T-cell (primary cell): ENCODE measurements at regions not wholly inside any gene's neighbourhood (a gene's known extent, or its start where the extent isn't known, plus 50 kb on each side); places are given as distances from the start of the nearest gene placed in this dataset.
A peak's percentile ranks its signal among the peaks of the same experiment; 100 is the strongest.

ENCODE experiments used
- ATAC-seq, 4 experiments: fragments of 200-7000 bp in 3 of 4; fragments of 150-1000 bp in 1 of 4; cut with Tn5 transposase; replicated peaks in 1 of 4; 1 replicate in 3 of 4; 2 replicates in 1 of 4; pipeline ENCODE4 v1.10.0; 2021; ENCODE audit warnings: moderate library complexity in 3 of 4, mild to moderate bottlenecking in 2 of 4, moderate number of reproducible peaks in 1 of 4
- CTCF ChIA-PET, 2 donors: fragments of 300-600 bp; sonication (Branson Sonifier 250); formaldehyde crosslinking; loops; one replicate each; lab custom pipeline; 2022; ENCODE audit warnings: antibody characterized with exemption in 2 of 2; lab: Charles Lee
- POLR2A ChIA-PET, 2 donors: fragments of 300-600 bp; sonication (Branson Sonifier 250); formaldehyde crosslinking; loops; one replicate each; lab custom pipeline; 2022; ENCODE audit warnings: antibody characterized with exemption in 2 of 2; lab: Charles Lee
- DNase-seq, 35 experiments: peaks; one replicate each; pipeline versions ENCODE4 v3.0.0 to v3.0.0-alpha.2; 2013 to 2023
- H3K27ac ChIP-seq: one replicate; pipeline ENCODE4 v1.5.1; 2013; ENCODE audit warnings: low read length
- H3K27me3 ChIP-seq, 2 experiments: replicated peaks in 1 of 2; 1 replicate in 1 of 2; 2 replicates in 1 of 2; pipeline versions ENCODE4 v1.6.1 to v1.7.0; 2013; ENCODE audit warnings: low read length in 1 of 2, mixed read lengths in 1 of 2; ENCODE audit not compliant: control insufficient read depth in 2 of 2, insufficient read depth in 2 of 2; ENCODE audit errors: extremely low read depth in 1 of 2
- H3K36me3 ChIP-seq, 2 donors: 1 replicate in 1 of 2; 2 replicates in 1 of 2; pipeline versions ENCODE4 v1.6.1 to v1.7.0; 2013; ENCODE audit warnings: low read length in 1 of 2; ENCODE audit not compliant: control insufficient read depth in 2 of 2, insufficient read depth in 1 of 2; ENCODE audit errors: extremely low read depth in 1 of 2
- H3K4me1 ChIP-seq, 2 experiments: 1 replicate in 1 of 2; 2 replicates in 1 of 2; pipeline versions ENCODE4 v1.6.1 to v1.7.0; 2013; ENCODE audit warnings: low read length in 2 of 2, mixed read lengths in 1 of 2; ENCODE audit not compliant: insufficient read depth in 2 of 2, control insufficient read depth in 1 of 2; ENCODE audit errors: extremely low read depth in 1 of 2
- H3K4me3 ChIP-seq, 2 donors: 1 replicate in 1 of 2; 2 replicates in 1 of 2; pipeline versions ENCODE4 v1.5.1 to v1.7.0; 2013; ENCODE audit warnings: mild to moderate bottlenecking in 2 of 2, low read length in 1 of 2, moderate library complexity in 1 of 2; ENCODE audit not compliant: control insufficient read depth in 1 of 2; ENCODE audit errors: extremely low read depth in 1 of 2
- H3K9me3 ChIP-seq: 2 replicates; pipeline ENCODE4 v1.7.0; 2013
- H3K27ac Mint-ChIP-seq, 2 donors: one replicate each; pipeline ENCODE4 v1.8.0; 2020 to 2021; ENCODE audit warnings: mild to moderate bottlenecking in 2 of 2, mixed read lengths in 2 of 2
- H3K27me3 Mint-ChIP-seq, 2 donors: one replicate each; pipeline ENCODE4 v1.8.0; 2021 to 2022; ENCODE audit warnings: mixed read lengths in 2 of 2
- H3K36me3 Mint-ChIP-seq: one replicate; pipeline ENCODE4 v1.8.0; 2021; ENCODE audit warnings: mixed read lengths
- H3K4me1 Mint-ChIP-seq, 3 donors: one replicate each; pipeline ENCODE4 v1.8.0; 2020 to 2022; ENCODE audit warnings: mixed read lengths in 3 of 3, mild to moderate bottlenecking in 1 of 3
- H3K4me3 Mint-ChIP-seq, 3 donors: one replicate each; pipeline ENCODE4 v1.8.0; 2020 to 2022; ENCODE audit warnings: mild to moderate bottlenecking in 3 of 3, mixed read lengths in 3 of 3, moderate library complexity in 3 of 3
- H3K9me3 Mint-ChIP-seq, 3 donors: one replicate each; pipeline ENCODE4 v1.8.0; 2020 to 2022; ENCODE audit warnings: mixed read lengths in 3 of 3
- WGBS: methylation state at CpG from one replicate; pipeline ENCODE4 v1.1.5; 2013; ENCODE audit warnings: missing lambda C conversion rate; ENCODE audit not compliant: insufficient coverage; 5-methylcytosine and 5-hydroxymethylcytosine counted together

GRCh38 chr12:126354633-126355032, 1289.4 kb downstream of the AACS start:
- peaks cover 0 to 2% (median 0%) of the 10 kb centered on the region in 3 donors for H3K4me1 Mint-ChIP-seq
- no CpG with 5 or more reads among the region's 4 CpGs for WGBS
- CTCF ChIA-PET = no interaction called here

GRCh38 chr12:126355346-126355745, 1290.1 kb downstream of the AACS start:
- ChIA-PET POLR2A (no interaction called here), CTCF (no interaction called here)
- Histone ChIP-seq H3K4me1 (no peaks in the 10 kb centered on the region), H3K4me3 (no peak overlapping the region), H3K27ac (no peak overlapping the region), H3K9me3 (no peaks in the 10 kb centered on the region), H3K27me3 (no peaks in the 10 kb centered on the region), H3K36me3 (no peaks in the 10 kb centered on the region)
- Mint-ChIP-seq H3K4me1 (peaks cover 0 to 2% (median 0%) of the 10 kb centered on the region in 3 donors), H3K27me3 (no peaks in the 10 kb centered on the region), H3K36me3 (no peaks in the 10 kb centered on the region), H3K27ac (peak overlapping the region in 1 of 2 donors; percentile 68), H3K9me3 (peaks cover 3 to 15% (median 6%) of the 10 kb centered on the region in 3 donors), H3K4me3 (no peak overlapping the region)
- no peak for DNase-seq
- WGBS = 83% methylated on average over 1 of the region's 2 CpGs
- no peak for ATAC-seq

More at GRCh38 chr12:126354633-126355032, 1289.4 kb downstream of the AACS start:
- Histone ChIP-seq H3K4me3 (no peak overlapping the region), H3K27ac (no peak overlapping the region), H3K9me3 (no peaks in the 10 kb centered on the region), H3K27me3 (no peaks in the 10 kb centered on the region), H3K4me1 (no peaks in the 10 kb centered on the region), H3K36me3 (no peaks in the 10 kb centered on the region)
- Mint-ChIP-seq H3K27ac (no peak overlapping the region), H3K27me3 (no peaks in the 10 kb centered on the region), H3K4me3 (no peak overlapping the region), H3K36me3 (no peaks in the 10 kb centered on the region), H3K9me3 (peaks cover 0 to 10% (median 3%) of the 10 kb centered on the region in 3 donors)
- ATAC-seq = no peak
- POLR2A ChIA-PET = no interaction called here
- no peak for DNase-seq

- Histone ChIP-seq H3K4me3 (no peak overlapping the region), H3K4me1 (no peaks in the 10 kb centered on the region), H3K36me3 (no peaks in the 10 kb centered on the region), H3K27me3 (no peaks in the 10 kb centered on the region), H3K27ac (no peak overlapping the region), H3K9me3 (no peaks in the 10 kb centered on the region)
- 93% methylated on average over 3 of the region's 5 CpGs for whole genome bisulfite sequencing
- no peaks in the 10 kb centered on the region for H3K27me3 Mint-ChIP-seq
- CTCF ChIA-PET = no interaction called here
- no peak overlapping the region for H3K27ac Mint-ChIP-seq
- peaks cover 0 to 2% (median 0%) of the 10 kb centered on the region in 3 donors for H3K4me1 Mint-ChIP-seq
- ATAC-seq (no peak), DNase-seq (no peak)
- H3K36me3 Mint-ChIP-seq = no peaks in the 10 kb centered on the region
- no peak overlapping the region for H3K4me3 Mint-ChIP-seq
- peaks cover 5 to 20% (median 19%) of the 10 kb centered on the region in 3 donors for H3K9me3 Mint-ChIP-seq
- POLR2A ChIA-PET = no interaction called here
Observed at GRCh38 chr12:126358806-126359205, 1293.6 kb downstream of the AACS start.

GRCh38 chr12:126359216-126359615, 1294.0 kb downstream of the AACS start:
- DNase-seq (no peak), ATAC-seq (no peak)
- Histone ChIP-seq H3K9me3 (no peaks in the 10 kb centered on the region), H3K27me3 (no peaks in the 10 kb centered on the region), H3K36me3 (no peaks in the 10 kb centered on the region), H3K4me3 (no peak overlapping the region), H3K27ac (no peak overlapping the region), H3K4me1 (no peaks in the 10 kb centered on the region)
- peaks cover 5 to 20% (median 19%) of the 10 kb centered on the region in 3 donors for H3K9me3 Mint-ChIP-seq
- peaks cover 0 to 2% (median 0%) of the 10 kb centered on the region in 3 donors for H3K4me1 Mint-ChIP-seq
- H3K27ac Mint-ChIP-seq = no peak overlapping the region
- POLR2A ChIA-PET = no interaction called here
- no CpG with 5 or more reads among the region's 3 CpGs for WGBS
- no peak overlapping the region for H3K4me3 Mint-ChIP-seq
- H3K36me3 Mint-ChIP-seq = no peaks in the 10 kb centered on the region
- CTCF ChIA-PET = no interaction called here
- no peaks in the 10 kb centered on the region for H3K27me3 Mint-ChIP-seq

GRCh38 chr12:126361804-126362203, 1296.6 kb downstream of the AACS start:
- no peaks in the 10 kb centered on the region for H3K27me3 ChIP-seq
- Mint-ChIP-seq H3K27me3 (no peaks in the 10 kb centered on the region), H3K9me3 (peaks cover 5 to 20% (median 19%) of the 10 kb centered on the region in 3 donors), H3K4me3 (no peak overlapping the region), H3K27ac (no peak overlapping the region), H3K4me1 (no peaks in the 10 kb centered on the region), H3K36me3 (no peaks in the 10 kb centered on the region)
- no peak for DNase-seq
- no peaks in the 10 kb centered on the region for H3K9me3 ChIP-seq
- CTCF ChIA-PET = no interaction called here
- H3K27ac ChIP-seq = no peak overlapping the region
- 56% methylated on average over 3 of the region's 3 CpGs for WGBS
- ATAC-seq = no peak
- POLR2A ChIA-PET = no interaction called here
- H3K36me3 ChIP-seq = no peaks in the 10 kb centered on the region
- H3K4me3 ChIP-seq = no peak overlapping the region
- no peaks in the 10 kb centered on the region for H3K4me1 ChIP-seq

GRCh38 chr12:126362493-126362892, 1297.3 kb downstream of the AACS start:
- Mint-ChIP-seq H3K4me1 (no peaks in the 10 kb centered on the region), H3K27ac (no peak overlapping the region), H3K27me3 (no peaks in the 10 kb centered on the region), H3K36me3 (no peaks in the 10 kb centered on the region), H3K9me3 (peaks cover 2 to 19% (median 15%) of the 10 kb centered on the region in 3 donors), H3K4me3 (no peak overlapping the region)
- WGBS = no CpG with 5 or more reads among the region's 5 CpGs
- H3K4me3 ChIP-seq = no peak overlapping the region
- H3K27ac ChIP-seq = no peak overlapping the region
- no peaks in the 10 kb centered on the region for H3K36me3 ChIP-seq
- no peaks in the 10 kb centered on the region for H3K9me3 ChIP-seq
- no peaks in the 10 kb centered on the region for H3K27me3 ChIP-seq
- ATAC-seq (no peak), DNase-seq (no peak)
- CTCF ChIA-PET = no interaction called here
- POLR2A ChIA-PET = no interaction called here
- H3K4me1 ChIP-seq = no peaks in the 10 kb centered on the region

GRCh38 chr12:126362964-126363363, 1297.7 kb downstream of the AACS start:
- 59% methylated on average over 7 of the region's 9 CpGs for WGBS
- Mint-ChIP-seq H3K9me3 (peaks cover 2 to 23% (median 14%) of the 10 kb centered on the region in 3 donors), H3K4me3 (no peak overlapping the region), H3K27me3 (no peaks in the 10 kb centered on the region), H3K4me1 (no peaks in the 10 kb centered on the region), H3K27ac (no peak overlapping the region), H3K36me3 (no peaks in the 10 kb centered on the region)
- POLR2A ChIA-PET = no interaction called here
- Histone ChIP-seq H3K4me1 (no peaks in the 10 kb centered on the region), H3K27ac (no peak overlapping the region), H3K4me3 (no peak overlapping the region), H3K9me3 (no peaks in the 10 kb centered on the region), H3K27me3 (no peaks in the 10 kb centered on the region), H3K36me3 (no peaks in the 10 kb centered on the region)
- no peak for DNase-seq
- CTCF ChIA-PET = no interaction called here
- no peak for ATAC-seq
